ENCODE measurements at regions not wholly inside any gene's neighbourhood (a gene's known extent, or its start where the extent isn't known, plus 50 kb on each side); places are given as distances from the start of the nearest gene placed in this dataset.

GRCh38 chrX:121132675-121133074 lies 85.3 kb downstream of the GLUD2 start:
- no peak for DNase-seq
- H3K27me3 ChIP-seq = no peaks in the 10 kb centered on the region
- H3K9me3 ChIP-seq = no peaks in the 10 kb centered on the region
- TF ChIP-seq CTCF (IDR thresholded peaks at IDR 0.05) = no peak
- TF ChIP-seq POLR2A (IDR thresholded peaks at IDR 0.05) = no peak
- no peak overlapping the region for H3K27ac ChIP-seq
- intact Hi-C loops (cut with DNase I; ENCODE audit: low total_unique reads) = no loop called here
- H3K4me1 ChIP-seq = no peaks in the 10 kb centered on the region
- 92 to 94% methylated on average over 6 of the region's 6 CpGs for whole genome bisulfite sequencing, 2 donors
- no peak overlapping the region for H3K4me3 ChIP-seq
- no peaks in the 10 kb centered on the region for H3K36me3 ChIP-seq (ENCODE audit: low read depth, missing control alignments)

- H3K36me3 ChIP-seq (ENCODE audit: low read depth, missing control alignments) = no peaks in the 10 kb centered on the region
- no peak for DNase-seq
- TF ChIP-seq POLR2A (IDR thresholded peaks at IDR 0.05) (no peak), CTCF (IDR thresholded peaks at IDR 0.05) (no peak)
- 91 to 93% methylated on average over 4 to 8 of the region's 8 CpGs for WGBS, 2 donors
- intact Hi-C loops (cut with DNase I; ENCODE audit: low total_unique reads) = no loop called here
- no peaks in the 10 kb centered on the region for H3K27me3 ChIP-seq
- H3K4me3 ChIP-seq = no peak overlapping the region
- H3K4me1 ChIP-seq = no peaks in the 10 kb centered on the region
- H3K9me3 ChIP-seq = no peaks in the 10 kb centered on the region
- no peak overlapping the region for H3K27ac ChIP-seq
These were observed 88.2 kb downstream of the GLUD2 start for GRCh38 chrX:121135488-121136207.

GRCh38 chrX:121146059-121146628 lies 98.7 kb downstream of the GLUD2 start:
- Histone ChIP-seq H3K9me3 (no peaks in the 10 kb centered on the region), H3K4me1 (no peaks in the 10 kb centered on the region), H3K27me3 (no peaks in the 10 kb centered on the region), H3K4me3 (no peak overlapping the region), H3K27ac (no peak overlapping the region), H3K36me3 (ENCODE audit: low read depth, missing control alignments) (no peaks in the 10 kb centered on the region)
- intact Hi-C loops (cut with DNase I; ENCODE audit: low total_unique reads) = no loop called here
- DNase-seq = no peak
- TF ChIP-seq POLR2A (IDR thresholded peaks at IDR 0.05) (no peak), CTCF (IDR thresholded peaks at IDR 0.05) (no peak)

GRCh38 chrX:121150217-121150616 lies 102.8 kb downstream of the GLUD2 start:
- no peaks in the 10 kb centered on the region for H3K36me3 ChIP-seq (ENCODE audit: low read depth, missing control alignments)
- no peak overlapping the region for H3K4me3 ChIP-seq
- H3K9me3 ChIP-seq = no peaks in the 10 kb centered on the region
- no peak for TF ChIP-seq POLR2A (IDR thresholded peaks at IDR 0.05)
- no peak for TF ChIP-seq CTCF (IDR thresholded peaks at IDR 0.05)
- H3K27me3 ChIP-seq = no peaks in the 10 kb centered on the region
- no peak overlapping the region for H3K27ac ChIP-seq
- DNase-seq = no peak
- intact Hi-C loops (cut with DNase I; ENCODE audit: low total_unique reads) = no loop called here
- H3K4me1 ChIP-seq = no peaks in the 10 kb centered on the region
- 77 to 95% methylated on average over 1 of the region's 1 CpG for WGBS, 2 donors

- no peaks in the 10 kb centered on the region for H3K9me3 ChIP-seq
- TF ChIP-seq POLR2A (IDR thresholded peaks at IDR 0.05) (no peak), CTCF (IDR thresholded peaks at IDR 0.05) (no peak)
- H3K4me1 ChIP-seq = no peaks in the 10 kb centered on the region
- no peak overlapping the region for H3K27ac ChIP-seq
- H3K27me3 ChIP-seq = no peaks in the 10 kb centered on the region
- intact Hi-C loops (cut with DNase I; ENCODE audit: low total_unique reads) = no loop called here
- DNase-seq = no peak
- WGBS, 2 donors = 73 to 81% methylated on average over 4 of the region's 4 CpGs
- H3K4me3 ChIP-seq = no peak overlapping the region
- H3K36me3 ChIP-seq (ENCODE audit: low read depth, missing control alignments) = no peaks in the 10 kb centered on the region
These were observed 103.9 kb downstream of the GLUD2 start for GRCh38 chrX:121151293-121151692.

Measured in testis (tissue), 2 donors.